ENCODE measurements at regions not wholly inside any gene's neighbourhood (a gene's known extent, or its start where the extent isn't known, plus 50 kb on each side); places are given as distances from the start of the nearest gene placed in this dataset.

DNA sequence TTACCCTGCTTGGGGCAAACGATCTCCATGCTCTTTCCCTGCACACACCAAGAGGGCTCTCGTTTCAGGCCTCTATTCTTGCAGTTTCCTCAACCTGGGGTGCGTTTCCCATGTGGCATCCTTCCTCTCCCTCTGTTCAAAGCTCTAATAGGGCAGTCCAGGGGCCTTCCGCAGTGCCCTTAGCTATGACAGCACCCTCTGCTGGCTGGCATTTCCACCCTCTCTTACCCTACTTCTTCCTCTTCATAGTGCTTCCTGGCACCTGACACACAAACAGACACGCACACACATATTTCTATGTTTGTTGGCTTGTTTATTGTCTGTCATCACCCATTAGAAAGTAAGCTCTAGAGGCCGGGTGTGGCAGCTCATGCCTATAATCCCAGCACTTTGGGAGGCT lies 294.0 kb downstream of the CLIC5 start:
- intact Hi-C loops (cut with DNase I), result loop anchor here (10.0 kb wide), 1 partner anchor 193 kb away; no protein-coding TSS in a partner anchor

DNA sequence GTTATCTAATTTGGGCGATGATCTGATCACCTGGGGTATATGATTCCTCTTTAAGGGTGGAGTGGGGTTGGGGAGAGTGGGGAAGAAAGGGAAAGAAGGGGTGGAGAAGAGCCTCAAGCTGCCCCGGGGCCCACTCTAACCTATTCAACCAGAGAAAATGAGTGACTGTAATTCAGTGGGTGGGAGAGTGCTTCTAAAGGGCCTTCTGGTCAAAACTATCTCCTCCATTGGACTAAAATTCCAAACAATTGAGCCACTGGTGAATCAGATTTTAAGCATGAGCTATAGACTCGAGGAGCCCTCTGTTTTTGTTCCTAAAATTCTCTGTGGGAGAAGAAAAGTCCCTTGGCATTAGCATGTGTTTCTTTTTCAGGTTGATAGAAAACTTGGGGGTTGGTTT lies 296.8 kb downstream of the CLIC5 start:
- no peak for DNase-seq (ENCODE audit: extremely low spot score in 2 of 2)
- intact Hi-C loops (cut with DNase I), result loop anchor here (10.0 kb wide), 2 partner anchors 1064 to 1244 kb away; no protein-coding TSS in a partner anchor
- H3K9me3 ChIP-seq, result no peaks in the 10 kb centered on the region
- no peak for TF ChIP-seq POLR2A (IDR thresholded peaks at IDR 0.05)
- TF ChIP-seq POLR2AphosphoS5 (IDR thresholded peaks at IDR 0.05; ENCODE audit: insufficient read depth in 1 of 2, low read depth in 1 of 2), result no peak
- TF ChIP-seq, protein P1, sequence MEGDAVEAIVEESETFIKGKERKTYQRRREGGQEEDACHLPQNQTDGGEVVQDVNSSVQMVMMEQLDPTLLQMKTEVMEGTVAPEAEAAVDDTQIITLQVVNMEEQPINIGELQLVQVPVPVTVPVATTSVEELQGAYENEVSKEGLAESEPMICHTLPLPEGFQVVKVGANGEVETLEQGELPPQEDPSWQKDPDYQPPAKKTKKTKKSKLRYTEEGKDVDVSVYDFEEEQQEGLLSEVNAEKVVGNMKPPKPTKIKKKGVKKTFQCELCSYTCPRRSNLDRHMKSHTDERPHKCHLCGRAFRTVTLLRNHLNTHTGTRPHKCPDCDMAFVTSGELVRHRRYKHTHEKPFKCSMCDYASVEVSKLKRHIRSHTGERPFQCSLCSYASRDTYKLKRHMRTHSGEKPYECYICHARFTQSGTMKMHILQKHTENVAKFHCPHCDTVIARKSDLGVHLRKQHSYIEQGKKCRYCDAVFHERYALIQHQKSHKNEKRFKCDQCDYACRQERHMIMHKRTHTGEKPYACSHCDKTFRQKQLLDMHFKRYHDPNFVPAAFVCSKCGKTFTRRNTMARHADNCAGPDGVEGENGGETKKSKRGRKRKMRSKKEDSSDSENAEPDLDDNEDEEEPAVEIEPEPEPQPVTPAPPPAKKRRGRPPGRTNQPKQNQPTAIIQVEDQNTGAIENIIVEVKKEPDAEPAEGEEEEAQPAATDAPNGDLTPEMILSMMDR (IDR thresholded peaks at IDR 0.05), result no peak
- H3K4me3 ChIP-seq, result no peak overlapping the region
- no peaks in the 10 kb centered on the region for H3K4me1 ChIP-seq
- no peaks in the 10 kb centered on the region for H3K27me3 ChIP-seq
- no peak overlapping the region for H3K27ac ChIP-seq
- no peaks in the 10 kb centered on the region for H3K36me3 ChIP-seq

More for the DNA sequence above, 294.0 kb downstream of the CLIC5 start:
- no peaks in the 10 kb centered on the region for H3K27me3 ChIP-seq
- H3K4me3 ChIP-seq, result no peak overlapping the region
- no peak for DNase-seq (ENCODE audit: extremely low spot score in 2 of 2)
- no peaks in the 10 kb centered on the region for H3K36me3 ChIP-seq
- no peaks in the 10 kb centered on the region for H3K4me1 ChIP-seq
- H3K27ac ChIP-seq, result no peak overlapping the region
- TF ChIP-seq, protein P1 (IDR thresholded peaks at IDR 0.05), result no peak
- TF ChIP-seq POLR2A (IDR thresholded peaks at IDR 0.05) (no peak), POLR2AphosphoS5 (IDR thresholded peaks at IDR 0.05; ENCODE audit: insufficient read depth in 1 of 2, low read depth in 1 of 2) (no peak)
- no peaks in the 10 kb centered on the region for H3K9me3 ChIP-seq

DNA sequence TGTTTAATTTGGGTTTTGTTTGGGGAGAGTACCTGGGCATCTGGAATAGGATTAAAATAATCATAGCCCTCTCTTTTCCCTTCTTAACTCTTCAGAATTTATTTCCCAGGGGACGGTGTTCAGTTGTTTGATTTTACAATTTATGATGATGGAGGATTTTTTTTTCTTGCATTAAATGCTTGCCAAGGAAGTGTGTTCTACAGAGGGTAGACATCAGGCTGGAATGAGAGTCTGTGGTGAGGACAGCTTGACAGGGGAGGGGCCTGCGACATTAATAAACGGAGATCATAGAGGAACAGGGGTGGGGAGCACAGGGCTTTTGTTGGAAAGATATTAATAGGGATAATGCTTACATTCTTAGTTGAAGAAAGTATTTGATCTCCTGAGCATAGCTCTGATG lies 297.5 kb downstream of the CLIC5 start:
- TF ChIP-seq POLR2AphosphoS5 (IDR thresholded peaks at IDR 0.05; ENCODE audit: insufficient read depth in 1 of 2, low read depth in 1 of 2) (no peak), POLR2A (IDR thresholded peaks at IDR 0.05) (no peak)
- TF ChIP-seq, protein P1 (IDR thresholded peaks at IDR 0.05), result no peak
- no peak overlapping the region for H3K27ac ChIP-seq
- H3K27me3 ChIP-seq, result no peaks in the 10 kb centered on the region
- no peak overlapping the region for H3K4me3 ChIP-seq
- intact Hi-C loops (cut with DNase I), result loop anchor here (10.0 kb wide), 2 partner anchors 1063 to 1243 kb away; no protein-coding TSS in a partner anchor
- no peaks in the 10 kb centered on the region for H3K4me1 ChIP-seq
- no peaks in the 10 kb centered on the region for H3K9me3 ChIP-seq
- H3K36me3 ChIP-seq, result no peaks in the 10 kb centered on the region
- no peak for DNase-seq (ENCODE audit: extremely low spot score in 2 of 2)

DNA sequence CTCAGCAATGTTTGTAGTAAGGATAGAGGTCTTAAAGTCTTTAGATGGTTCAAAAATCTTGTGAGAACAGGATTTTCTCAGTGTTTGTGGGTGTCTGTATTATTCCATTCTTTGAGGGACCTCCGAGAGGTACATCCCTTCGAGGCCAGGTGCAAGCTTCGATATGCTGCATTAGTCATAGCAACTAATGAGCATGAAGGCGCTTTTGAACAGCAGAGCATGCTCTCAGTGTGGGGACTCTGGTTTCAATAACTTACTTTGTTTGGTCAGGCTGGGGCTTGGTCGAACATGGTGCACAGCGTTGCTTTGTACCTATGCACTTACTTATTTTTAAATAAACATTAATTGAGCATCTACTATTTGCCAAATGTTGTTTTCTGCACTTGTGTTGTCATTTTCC lies 297.9 kb downstream of the CLIC5 start:
- Histone ChIP-seq H3K4me1 (no peaks in the 10 kb centered on the region), H3K27me3 (no peaks in the 10 kb centered on the region), H3K27ac (no peak overlapping the region), H3K4me3 (no peak overlapping the region), H3K36me3 (no peaks in the 10 kb centered on the region), H3K9me3 (no peaks in the 10 kb centered on the region)
- TF ChIP-seq, protein P1 (IDR thresholded peaks at IDR 0.05), result no peak
- TF ChIP-seq POLR2AphosphoS5 (IDR thresholded peaks at IDR 0.05; ENCODE audit: insufficient read depth in 1 of 2, low read depth in 1 of 2), result no peak
- intact Hi-C loops (cut with DNase I), result loop anchor here (10.0 kb wide), 2 partner anchors 1063 to 1243 kb away; no protein-coding TSS in a partner anchor
- DNase-seq (ENCODE audit: extremely low spot score in 2 of 2), result no peak

DNA sequence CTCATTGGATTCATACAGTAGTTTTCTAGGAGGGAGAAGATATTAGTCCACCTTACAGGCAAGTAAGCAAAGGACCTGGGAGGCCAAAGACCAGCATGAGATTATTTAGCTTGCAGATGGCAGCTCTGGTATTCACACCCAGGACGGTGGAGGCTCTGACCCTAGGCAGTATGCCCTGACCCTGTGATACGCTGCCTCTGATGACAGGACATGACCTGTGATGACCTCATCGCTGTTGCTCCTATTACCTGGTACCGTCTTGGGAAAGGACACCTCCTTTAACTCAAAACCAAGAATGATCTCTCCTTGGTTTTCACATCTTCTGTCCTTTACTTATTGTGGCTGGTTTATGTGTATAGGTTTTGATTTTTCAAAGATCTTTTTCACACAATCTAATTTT lies 298.6 kb downstream of the CLIC5 start:
- intact Hi-C loops (cut with DNase I), result loop anchor here (10.0 kb wide), 2 partner anchors 1062 to 1242 kb away; no protein-coding TSS in a partner anchor
- no peaks in the 10 kb centered on the region for H3K4me1 ChIP-seq
- no peak overlapping the region for H3K4me3 ChIP-seq
- DNase-seq (ENCODE audit: extremely low spot score in 2 of 2), result no peak
- no peaks in the 10 kb centered on the region for H3K27me3 ChIP-seq
- H3K9me3 ChIP-seq, result no peaks in the 10 kb centered on the region
- H3K36me3 ChIP-seq, result no peaks in the 10 kb centered on the region
- no peak overlapping the region for H3K27ac ChIP-seq
- no peak for TF ChIP-seq POLR2A (IDR thresholded peaks at IDR 0.05)
- TF ChIP-seq POLR2AphosphoS5 (IDR thresholded peaks at IDR 0.05; ENCODE audit: insufficient read depth in 1 of 2, low read depth in 1 of 2), result no peak
- TF ChIP-seq, protein P1 (IDR thresholded peaks at IDR 0.05), result no peak

All from vagina (tissue), 2 donors.